HG02938 (cell line): ENCODE measurements at regions not wholly inside any gene's neighbourhood (a gene's known extent, or its start where the extent isn't known, plus 50 kb on each side); places are given as distances from the start of the nearest gene placed in this dataset.
"Not testable (repeated sequence)": the region's sequence is repeated elsewhere in the genome, so short reads cannot be mapped to it uniquely, and the experiment has no call there.

Source experiments
- ATAC-seq: cut with Tn5 transposase; IDR thresholded peaks from one replicate; pipeline ENCODE4 v1.9.1; 2021; ENCODE audit warnings: mild to moderate bottlenecking, moderate library complexity; ENCODE audit not compliant: unreplicated experiment

- ATAC-seq: not testable (repeated sequence)
Observed at GRCh38 chr7:136431736-136432135, 436.7 kb upstream of the CHRM2 start.

- ATAC-seq: no peak
Observed at GRCh38 chr7:136424058-136424457, 444.4 kb upstream of the CHRM2 start.

GRCh38 chr7:136419740-136420139 is 442.6 kb upstream of the MTPN start:
- not testable (repeated sequence) for ATAC-seq

GRCh38 chr7:136412952-136413351 is 435.8 kb upstream of the MTPN start:
- no peak for ATAC-seq

- ATAC-seq: peak; percentile 96
Observed at GRCh38 chr7:136405931-136406777, 429.0 kb upstream of the MTPN start.

GRCh38 chr7:136403591-136403990 is 426.4 kb upstream of the MTPN start:
- ATAC-seq: no peak

- ATAC-seq: no peak
Observed at GRCh38 chr7:136400877-136401276, 423.7 kb upstream of the MTPN start.

- no peak for ATAC-seq
Observed at GRCh38 chr7:136399385-136399784, 422.2 kb upstream of the MTPN start.

- no peak for ATAC-seq
Observed at GRCh38 chr7:136392856-136393255, 415.7 kb upstream of the MTPN start.

GRCh38 chr7:136391371-136391770 is 414.2 kb upstream of the MTPN start:
- no peak for ATAC-seq

- no peak for ATAC-seq
Observed at GRCh38 chr7:136389933-136390332, 412.8 kb upstream of the MTPN start.

- no peak for ATAC-seq
Observed at GRCh38 chr7:136386876-136387275, 409.7 kb upstream of the MTPN start.

- not testable (repeated sequence) for ATAC-seq
Observed at GRCh38 chr7:136371409-136371808, 394.2 kb upstream of the MTPN start.

- ATAC-seq: no peak
Observed at GRCh38 chr7:136370137-136370536, 393.0 kb upstream of the MTPN start.

GRCh38 chr7:136369225-136369624 is 392.1 kb upstream of the MTPN start:
- ATAC-seq: no peak

GRCh38 chr7:136359333-136359903 is 382.3 kb upstream of the MTPN start:
- ATAC-seq: peak; percentile 97

- peak; percentile 70 for ATAC-seq
Observed at GRCh38 chr7:136353287-136353686, 376.1 kb upstream of the MTPN start.

GRCh38 chr7:136348542-136349192 is 371.5 kb upstream of the MTPN start:
- ATAC-seq: no peak

GRCh38 chr7:136348142-136348541 is 371.0 kb upstream of the MTPN start:
- ATAC-seq: no peak

- no peak for ATAC-seq
Observed at GRCh38 chr7:136347488-136347887, 370.3 kb upstream of the MTPN start.

- ATAC-seq: no peak
Observed at GRCh38 chr7:136342251-136342650, 365.1 kb upstream of the MTPN start.

GRCh38 chr7:136339464-136339863 is 362.3 kb upstream of the MTPN start:
- ATAC-seq: peak; percentile 57
